G401.6 (cell line): ENCODE measurements at regions not wholly inside any gene's neighbourhood (a gene's known extent, or its start where the extent isn't known, plus 50 kb on each side); places are given as distances from the start of the nearest gene placed in this dataset.

Experiments
- FAIRE-seq: peaks from 2 replicates; lab custom pipeline; 2012; peaks lifted over from hg19 to GRCh38; lab: Jason Lieb, UNC

- FAIRE-seq: no peak
Observed at GRCh38 chr14:22089940-22090339, 416.3 kb upstream of the OR4E1 start.

GRCh38 chr14:22088614-22089342 is 415.2 kb upstream of the OR4E1 start:
- FAIRE-seq: no peak

GRCh38 chr14:22086131-22086530 is 412.5 kb upstream of the OR4E1 start:
- FAIRE-seq: no peak

DNA sequence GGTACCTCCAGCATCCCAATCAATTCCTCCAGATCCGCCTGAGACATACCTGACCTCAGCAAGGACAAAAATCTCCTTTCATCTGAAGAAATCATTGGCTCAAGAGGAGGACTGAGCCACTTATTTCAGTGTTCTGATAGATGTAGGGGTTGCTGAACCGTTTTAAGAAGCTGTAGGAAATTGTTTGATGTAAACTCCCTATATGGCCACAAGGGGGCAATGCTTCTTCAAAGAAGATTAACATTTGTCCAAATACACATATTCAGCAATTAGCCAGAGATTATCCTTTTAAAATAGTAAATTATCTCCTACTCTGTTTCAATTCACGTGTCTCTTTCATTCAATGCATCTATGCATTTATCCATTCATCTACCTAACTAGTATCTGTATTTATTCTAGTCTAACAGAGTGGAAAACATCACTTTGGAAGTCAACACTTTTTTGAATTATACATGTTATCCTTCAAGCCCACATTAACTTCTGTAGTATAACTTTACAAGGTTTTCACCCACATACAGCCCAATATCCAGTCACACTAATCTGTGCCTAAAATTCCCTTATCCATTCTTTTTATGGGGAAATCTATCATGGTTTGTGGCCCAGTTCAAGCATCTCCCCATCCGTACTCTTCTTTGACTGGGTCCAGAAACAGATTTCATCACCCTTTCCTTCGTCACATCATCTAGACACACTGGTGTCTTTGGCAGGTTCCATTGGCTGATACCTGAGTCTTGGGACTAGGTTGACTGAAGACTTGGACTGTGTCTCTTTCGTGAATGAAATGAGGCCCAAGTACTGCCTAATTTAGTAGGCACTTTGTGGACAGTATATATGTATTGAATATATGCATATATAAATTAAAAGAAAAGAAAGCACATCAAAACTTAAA is 411.0 kb upstream of the OR4E1 start:
- peak; percentile 31 for FAIRE-seq

- no peak for FAIRE-seq
Observed at GRCh38 chr14:22081337-22081736, 407.7 kb upstream of the OR4E1 start.

DNA sequence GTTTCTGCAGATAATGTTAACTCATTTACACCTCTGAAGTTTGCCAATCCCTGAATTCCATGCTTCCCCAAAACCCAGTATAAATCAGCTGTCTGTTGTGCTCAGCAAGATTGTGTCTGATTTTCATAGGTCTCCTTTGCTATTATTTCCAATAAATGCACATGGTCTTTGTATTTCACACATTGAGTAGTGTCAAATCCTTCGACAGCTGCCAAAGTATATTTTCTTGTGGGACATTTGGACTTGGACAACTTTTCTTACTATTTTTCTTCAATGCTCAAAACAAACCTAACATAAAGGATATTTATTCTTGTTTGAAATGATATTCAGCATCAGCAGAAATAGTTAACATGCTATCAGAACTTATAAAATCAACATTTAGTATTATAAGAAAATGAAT is 406.1 kb upstream of the OR4E1 start:
- no peak for FAIRE-seq

DNA sequence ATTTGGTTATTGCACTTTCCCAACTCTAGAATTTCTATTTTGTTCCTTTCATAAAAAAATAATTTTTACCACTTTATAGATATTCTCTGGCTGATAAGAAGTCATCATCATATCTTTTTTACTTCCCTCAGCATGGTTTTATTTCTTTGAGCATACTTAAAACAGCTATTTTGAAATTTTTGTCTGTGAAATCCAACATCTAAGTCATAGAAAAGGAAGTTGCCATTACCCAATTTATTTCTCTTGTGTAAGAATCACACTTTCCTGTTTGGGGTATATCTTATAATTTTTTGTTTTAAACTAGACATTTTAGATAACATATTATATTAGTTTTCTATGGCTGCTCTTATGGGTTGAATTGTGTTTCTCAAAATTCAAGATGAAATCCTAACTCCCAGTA is 400.2 kb upstream of the OR4E1 start:
- FAIRE-seq: no peak

DNA sequence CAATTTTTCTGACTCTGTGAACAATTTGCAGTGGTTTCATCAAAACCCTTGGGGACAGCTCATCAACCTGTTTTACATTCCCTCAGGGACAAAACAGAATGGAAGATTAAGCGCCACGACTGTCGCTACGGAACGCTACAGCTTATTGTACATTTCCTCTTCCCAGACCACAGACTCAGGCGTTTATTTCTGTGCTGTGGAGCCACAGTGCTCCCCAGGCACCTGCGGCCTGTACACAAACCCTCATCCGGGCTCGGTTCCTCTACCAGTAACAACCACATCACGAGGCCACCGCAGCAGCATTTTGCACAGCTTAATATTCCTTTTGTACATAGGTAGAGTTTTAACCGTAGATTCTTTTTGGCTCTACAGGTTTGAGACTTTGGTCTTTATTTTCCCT is 397.4 kb upstream of the OR4E1 start:
- no peak for FAIRE-seq

GRCh38 chr14:22070119-22070982 is 396.7 kb upstream of the OR4E1 start:
- no peak for FAIRE-seq

GRCh38 chr14:22065347-22065746 is 391.7 kb upstream of the OR4E1 start:
- FAIRE-seq: no peak

- no peak for FAIRE-seq
Observed at GRCh38 chr14:22059201-22059600, 385.6 kb upstream of the OR4E1 start.

DNA sequence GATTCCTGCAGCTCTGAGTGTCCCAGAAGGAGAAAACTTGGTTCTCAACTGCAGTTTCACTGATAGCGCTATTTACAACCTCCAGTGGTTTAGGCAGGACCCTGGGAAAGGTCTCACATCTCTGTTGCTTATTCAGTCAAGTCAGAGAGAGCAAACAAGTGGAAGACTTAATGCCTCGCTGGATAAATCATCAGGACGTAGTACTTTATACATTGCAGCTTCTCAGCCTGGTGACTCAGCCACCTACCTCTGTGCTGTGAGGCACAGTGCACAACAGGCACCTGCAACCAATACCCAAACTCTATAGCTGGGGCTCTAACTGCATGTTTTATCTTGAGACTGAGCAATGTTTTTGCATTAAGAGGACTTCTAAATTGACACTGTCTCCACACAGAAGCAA is 379.2 kb upstream of the OR4E1 start:
- FAIRE-seq: no peak

DNA sequence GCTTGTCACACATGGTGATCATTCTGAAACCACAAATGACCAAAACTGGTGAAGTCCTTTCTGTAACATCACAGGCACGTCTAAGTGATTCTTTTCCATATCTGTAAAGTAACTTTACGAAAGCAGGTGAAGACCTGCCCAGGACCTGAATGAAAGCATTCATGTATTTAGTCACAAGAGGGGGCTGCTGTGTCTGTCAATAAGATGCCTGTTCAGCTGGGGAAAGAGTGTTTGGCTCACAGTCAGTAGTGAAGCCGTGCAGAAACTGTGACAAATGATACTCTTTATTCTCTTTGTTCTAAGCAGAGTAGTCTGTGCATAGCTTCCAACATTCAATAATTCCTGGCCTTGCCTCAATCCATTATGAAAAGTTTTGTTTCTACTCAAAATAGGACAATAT is 373.5 kb upstream of the OR4E1 start:
- no peak for FAIRE-seq

DNA sequence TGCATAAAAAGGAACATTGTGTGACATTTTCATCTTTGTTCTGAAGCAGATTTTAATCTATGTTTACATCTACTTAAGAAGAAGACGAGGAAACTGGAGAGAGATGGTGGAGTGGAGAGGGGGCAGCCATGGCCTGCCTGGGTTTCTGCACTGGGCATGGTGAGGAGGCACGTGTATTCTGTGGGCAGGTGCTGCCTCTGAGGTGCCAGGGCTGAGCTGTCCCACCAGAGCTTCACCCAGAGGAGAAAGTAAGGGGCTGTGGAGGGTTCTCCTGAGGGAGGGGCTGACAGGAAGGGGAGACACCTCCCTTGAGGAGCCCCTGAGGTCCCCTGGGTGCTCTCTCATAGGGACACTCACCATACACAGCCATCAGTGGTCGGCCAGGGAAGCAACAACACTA is 372.4 kb upstream of the OR4E1 start:
- no peak for FAIRE-seq

- FAIRE-seq: no peak
Observed at GRCh38 chr14:22044193-22044592, 370.6 kb upstream of the OR4E1 start.

DNA sequence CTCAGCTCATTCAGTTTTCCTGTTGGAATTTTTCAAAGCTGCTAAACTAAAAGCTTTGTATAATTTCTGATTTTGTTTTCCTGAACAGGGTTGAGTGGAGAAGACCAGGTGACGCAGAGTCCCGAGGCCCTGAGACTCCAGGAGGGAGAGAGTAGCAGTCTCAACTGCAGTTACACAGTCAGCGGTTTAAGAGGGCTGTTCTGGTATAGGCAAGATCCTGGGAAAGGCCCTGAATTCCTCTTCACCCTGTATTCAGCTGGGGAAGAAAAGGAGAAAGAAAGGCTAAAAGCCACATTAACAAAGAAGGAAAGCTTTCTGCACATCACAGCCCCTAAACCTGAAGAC is 367.1 kb upstream of the OR4E1 start:
- no peak for FAIRE-seq

GRCh38 chr14:22039938-22040780 is 366.5 kb upstream of the OR4E1 start:
- peak; percentile 19 for FAIRE-seq

DNA sequence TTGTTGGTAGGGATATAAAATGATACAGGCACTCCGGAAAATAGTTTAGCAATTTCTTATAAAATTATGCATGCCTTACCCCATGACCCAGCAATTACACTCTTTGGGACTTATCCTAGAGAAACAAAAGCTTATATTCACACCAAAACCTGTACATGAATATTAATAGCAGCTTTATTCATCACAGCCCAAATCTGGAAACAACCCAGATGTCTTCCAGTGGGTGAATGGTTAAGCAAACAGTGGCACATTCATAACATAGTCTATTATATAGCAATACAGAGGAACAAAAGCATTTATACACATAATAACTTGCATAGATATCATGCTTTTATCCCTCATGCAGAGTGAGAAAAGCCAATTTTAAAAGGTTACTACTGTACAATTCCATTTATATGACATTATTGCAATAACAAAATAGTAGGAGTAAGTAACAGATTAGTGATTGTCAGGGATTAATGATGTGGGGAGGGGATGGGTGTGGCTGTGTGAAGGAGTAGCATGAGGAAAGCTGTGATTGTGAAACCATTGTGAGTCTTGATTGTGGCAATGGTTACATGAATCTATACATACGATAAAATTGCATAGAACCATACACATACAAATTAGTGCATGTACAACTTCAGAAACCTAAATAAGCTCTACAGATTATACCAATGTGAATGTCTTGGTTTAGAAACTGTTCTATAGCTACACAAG is 363.1 kb upstream of the OR4E1 start:
- FAIRE-seq: no peak

- no peak for FAIRE-seq
Observed at GRCh38 chr14:22026527-22026926, 352.9 kb upstream of the OR4E1 start.

DNA sequence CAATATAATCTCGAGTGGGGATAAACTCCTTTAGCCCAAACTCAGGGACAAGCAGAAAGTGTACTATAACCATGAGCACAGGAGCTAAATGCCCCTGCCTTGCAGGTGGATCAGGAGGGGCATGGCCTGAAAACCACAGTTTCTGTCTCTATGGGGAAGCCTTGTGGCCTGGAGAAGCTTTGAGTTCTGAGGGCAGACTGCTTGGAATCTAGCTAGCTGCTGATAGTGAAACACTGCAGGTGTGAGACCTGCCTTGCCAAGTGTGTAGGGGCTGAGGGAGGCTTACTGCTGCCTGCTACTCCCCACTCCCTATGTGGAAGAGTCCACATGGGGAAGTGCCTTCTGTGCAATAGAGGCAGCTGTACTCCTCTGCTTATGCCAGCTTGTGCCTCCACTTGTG is 352.3 kb upstream of the OR4E1 start:
- FAIRE-seq: no peak

DNA sequence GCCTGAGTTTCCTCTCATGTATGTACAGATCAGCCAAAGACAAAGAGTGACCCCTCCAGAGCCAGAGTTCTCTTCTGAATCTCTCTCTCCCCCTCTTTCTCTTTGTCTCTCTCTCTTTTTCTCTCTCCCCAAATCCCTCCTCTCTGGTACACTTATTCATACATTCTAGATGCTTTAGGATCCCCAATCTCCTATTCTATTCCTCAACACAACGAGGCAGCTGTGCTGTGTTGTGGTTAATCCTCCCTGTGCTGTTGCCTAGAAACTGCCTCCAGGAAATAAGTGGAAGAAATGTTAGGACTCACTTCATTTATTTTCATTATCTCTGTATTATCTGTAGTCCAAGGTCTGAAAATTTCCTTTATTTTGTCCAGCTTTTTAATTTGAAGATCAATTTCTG is 350.5 kb upstream of the OR4E1 start:
- no peak for FAIRE-seq
